ENCODE measurements at regions not wholly inside any gene's neighbourhood (a gene's known extent, or its start where the extent isn't known, plus 50 kb on each side); places are given as distances from the start of the nearest gene placed in this dataset.

DNA sequence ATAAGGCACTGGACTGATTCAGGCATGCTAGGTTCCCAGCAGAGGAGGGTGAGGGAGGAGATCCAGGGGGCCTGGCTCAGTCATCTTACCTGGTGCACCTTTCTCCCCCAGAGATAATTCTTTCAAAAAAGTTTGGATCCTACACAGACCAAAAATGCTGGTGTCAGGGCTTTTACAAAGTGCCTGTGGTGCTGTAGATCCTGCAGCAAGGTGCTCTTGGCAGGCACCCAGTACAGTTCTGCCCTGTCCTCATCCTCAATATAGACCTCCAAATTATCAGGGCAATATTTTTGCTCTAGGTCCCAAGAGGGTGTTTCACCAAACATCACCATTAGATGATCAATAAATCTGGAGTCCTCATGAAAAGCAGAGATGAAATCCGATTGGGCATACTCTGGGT, 78.5 kb upstream of the IGFBP3 start:
- TF ChIP-seq POLR2AphosphoS5 (IDR thresholded peaks at IDR 0.05; ENCODE audit: low read depth, low read length) (no peak), TAF1 (IDR thresholded peaks at IDR 0.05; ENCODE audit: borderline replicate concordance, insufficient read depth, low read length) (no peak), FOXP2 (optimal IDR thresholded peaks at IDR 0.05; ENCODE audit: borderline replicate concordance, extremely low read depth, extremely low read length, insufficient read depth) (no peak)

DNA sequence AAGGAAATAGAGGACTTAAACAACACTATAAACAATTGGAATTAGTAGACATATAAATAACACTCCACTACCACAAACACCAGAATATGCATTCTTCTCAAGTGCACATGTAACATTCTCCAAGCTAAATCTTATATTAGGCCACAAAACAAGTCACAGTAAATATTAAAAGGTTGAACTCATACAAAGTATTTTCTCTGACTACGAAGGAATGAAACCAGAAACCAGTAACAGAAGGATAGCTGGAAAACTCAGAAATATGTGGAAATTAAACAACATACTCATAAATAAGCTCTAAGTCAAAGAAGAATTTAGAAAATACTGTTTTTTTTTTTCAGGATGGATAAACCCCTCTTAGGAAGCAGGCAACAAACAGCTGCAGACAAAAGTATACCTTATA, 77.4 kb upstream of the IGFBP3 start:
- TF ChIP-seq SIN3A (IDR thresholded peaks at IDR 0.05; ENCODE audit: borderline replicate concordance, insufficient read depth, low read length) (no peak), POLR2AphosphoS5 (IDR thresholded peaks at IDR 0.05; ENCODE audit: low read depth, low read length) (no peak), FOXP2 (optimal IDR thresholded peaks at IDR 0.05; ENCODE audit: borderline replicate concordance, extremely low read depth, extremely low read length, insufficient read depth) (no peak), TAF1 (IDR thresholded peaks at IDR 0.05; ENCODE audit: borderline replicate concordance, insufficient read depth, low read length) (no peak)
- TF ChIP-seq, protein P1, sequence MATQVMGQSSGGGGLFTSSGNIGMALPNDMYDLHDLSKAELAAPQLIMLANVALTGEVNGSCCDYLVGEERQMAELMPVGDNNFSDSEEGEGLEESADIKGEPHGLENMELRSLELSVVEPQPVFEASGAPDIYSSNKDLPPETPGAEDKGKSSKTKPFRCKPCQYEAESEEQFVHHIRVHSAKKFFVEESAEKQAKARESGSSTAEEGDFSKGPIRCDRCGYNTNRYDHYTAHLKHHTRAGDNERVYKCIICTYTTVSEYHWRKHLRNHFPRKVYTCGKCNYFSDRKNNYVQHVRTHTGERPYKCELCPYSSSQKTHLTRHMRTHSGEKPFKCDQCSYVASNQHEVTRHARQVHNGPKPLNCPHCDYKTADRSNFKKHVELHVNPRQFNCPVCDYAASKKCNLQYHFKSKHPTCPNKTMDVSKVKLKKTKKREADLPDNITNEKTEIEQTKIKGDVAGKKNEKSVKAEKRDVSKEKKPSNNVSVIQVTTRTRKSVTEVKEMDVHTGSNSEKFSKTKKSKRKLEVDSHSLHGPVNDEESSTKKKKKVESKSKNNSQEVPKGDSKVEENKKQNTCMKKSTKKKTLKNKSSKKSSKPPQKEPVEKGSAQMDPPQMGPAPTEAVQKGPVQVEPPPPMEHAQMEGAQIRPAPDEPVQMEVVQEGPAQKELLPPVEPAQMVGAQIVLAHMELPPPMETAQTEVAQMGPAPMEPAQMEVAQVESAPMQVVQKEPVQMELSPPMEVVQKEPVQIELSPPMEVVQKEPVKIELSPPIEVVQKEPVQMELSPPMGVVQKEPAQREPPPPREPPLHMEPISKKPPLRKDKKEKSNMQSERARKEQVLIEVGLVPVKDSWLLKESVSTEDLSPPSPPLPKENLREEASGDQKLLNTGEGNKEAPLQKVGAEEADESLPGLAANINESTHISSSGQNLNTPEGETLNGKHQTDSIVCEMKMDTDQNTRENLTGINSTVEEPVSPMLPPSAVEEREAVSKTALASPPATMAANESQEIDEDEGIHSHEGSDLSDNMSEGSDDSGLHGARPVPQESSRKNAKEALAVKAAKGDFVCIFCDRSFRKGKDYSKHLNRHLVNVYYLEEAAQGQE (IDR thresholded peaks at IDR 0.05; ENCODE audit: insufficient read depth in 1 of 2, low read depth in 2 of 2, low read length in 2 of 2): no peak

DNA sequence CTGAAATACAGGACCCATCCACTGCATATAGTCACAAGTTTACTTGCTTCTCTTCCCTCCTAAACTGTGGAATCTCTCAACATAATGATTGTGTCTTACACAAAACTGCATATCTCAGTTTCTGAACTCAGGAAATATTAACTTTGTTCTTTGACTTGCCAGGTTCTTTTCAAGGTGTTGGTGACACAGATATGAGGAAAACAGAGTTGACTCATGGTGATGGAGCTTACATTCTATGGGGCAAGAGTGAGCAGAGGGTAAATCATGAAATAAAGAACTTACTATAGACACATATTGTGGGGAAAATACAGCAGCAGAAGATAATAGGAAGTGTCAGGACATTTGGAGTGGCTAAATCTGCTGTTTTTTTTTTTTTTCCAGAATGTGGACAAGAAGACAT, 72.5 kb upstream of the IGFBP3 start:
- TF ChIP-seq FOXP2 (optimal IDR thresholded peaks at IDR 0.05; ENCODE audit: borderline replicate concordance, extremely low read depth, extremely low read length, insufficient read depth) (no peak), SIN3A (IDR thresholded peaks at IDR 0.05; ENCODE audit: borderline replicate concordance, insufficient read depth, low read length) (no peak), POLR2AphosphoS5 (IDR thresholded peaks at IDR 0.05; ENCODE audit: low read depth, low read length) (no peak), TAF1 (IDR thresholded peaks at IDR 0.05; ENCODE audit: borderline replicate concordance, insufficient read depth, low read length) (no peak)
- TF ChIP-seq, protein P1 (IDR thresholded peaks at IDR 0.05; ENCODE audit: insufficient read depth in 1 of 2, low read depth in 2 of 2, low read length in 2 of 2): no peak

DNA sequence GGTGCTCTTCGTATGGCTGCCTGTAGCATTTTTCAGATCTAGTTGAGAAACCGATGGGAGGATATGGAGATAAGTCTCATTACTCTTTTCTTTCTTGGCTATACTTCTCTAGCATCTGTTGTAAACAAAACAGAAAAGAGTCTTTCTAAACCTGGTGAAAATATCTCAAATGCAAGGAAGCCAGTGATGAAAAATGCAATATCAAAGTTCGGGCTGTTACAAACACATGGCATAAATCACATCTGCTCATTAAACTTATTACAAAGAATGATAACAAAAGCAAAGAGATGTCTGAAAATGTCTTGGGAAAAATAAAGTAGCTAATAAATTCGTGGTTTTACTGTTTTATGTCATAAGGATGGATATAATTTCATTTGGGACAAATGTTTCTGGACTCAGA, 71.8 kb upstream of the IGFBP3 start:
- TF ChIP-seq POLR2AphosphoS5 (IDR thresholded peaks at IDR 0.05; ENCODE audit: low read depth, low read length) (no peak), TAF1 (IDR thresholded peaks at IDR 0.05; ENCODE audit: borderline replicate concordance, insufficient read depth, low read length) (no peak), FOXP2 (optimal IDR thresholded peaks at IDR 0.05; ENCODE audit: borderline replicate concordance, extremely low read depth, extremely low read length, insufficient read depth) (no peak), SIN3A (IDR thresholded peaks at IDR 0.05; ENCODE audit: borderline replicate concordance, insufficient read depth, low read length) (no peak)
- TF ChIP-seq, protein P1 (IDR thresholded peaks at IDR 0.05; ENCODE audit: insufficient read depth in 1 of 2, low read depth in 2 of 2, low read length in 2 of 2): no peak

DNA sequence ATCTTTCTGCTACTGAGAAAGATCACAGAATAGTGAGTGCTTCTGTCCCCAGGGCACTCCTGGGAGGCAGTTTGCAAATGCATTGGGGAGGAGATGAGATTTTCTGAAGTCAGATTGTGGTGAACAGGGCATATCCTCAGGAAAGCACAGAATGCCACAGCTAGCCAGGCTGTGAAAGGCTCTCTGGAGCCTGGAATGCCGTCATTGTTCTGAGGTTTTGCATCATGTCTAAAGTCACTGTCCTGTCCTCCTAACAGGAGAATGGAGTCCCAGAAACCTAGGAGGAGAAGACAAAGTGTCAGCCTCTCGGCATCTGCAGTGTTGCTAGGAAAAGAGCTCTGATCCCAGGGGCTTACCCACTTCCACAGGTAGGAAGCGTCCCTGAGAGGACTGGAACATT, 69.2 kb upstream of the IGFBP3 start:
- no peak for TF ChIP-seq POLR2AphosphoS5 (IDR thresholded peaks at IDR 0.05; ENCODE audit: low read depth, low read length)
- no peak for TF ChIP-seq SIN3A (IDR thresholded peaks at IDR 0.05; ENCODE audit: borderline replicate concordance, insufficient read depth, low read length)
- TF ChIP-seq, protein P1 (IDR thresholded peaks at IDR 0.05; ENCODE audit: insufficient read depth in 1 of 2, low read depth in 2 of 2, low read length in 2 of 2): no peak
- no peak for TF ChIP-seq TAF1 (IDR thresholded peaks at IDR 0.05; ENCODE audit: borderline replicate concordance, insufficient read depth, low read length)
- no peak for TF ChIP-seq FOXP2 (optimal IDR thresholded peaks at IDR 0.05; ENCODE audit: borderline replicate concordance, extremely low read depth, extremely low read length, insufficient read depth)
